HG03469 (cell line): ENCODE measurements at regions not wholly inside any gene's neighbourhood (a gene's known extent, or its start where the extent isn't known, plus 50 kb on each side); places are given as distances from the start of the nearest gene placed in this dataset.
"Not testable (repeated sequence)": the region's sequence is repeated elsewhere in the genome, so short reads cannot be mapped to it uniquely, and the experiment has no call there.

Experiments
- ATAC-seq: cut with Tn5 transposase; IDR thresholded peaks from one replicate; pipeline ENCODE4 v1.9.1; 2021; ENCODE audit warnings: mild to moderate bottlenecking, moderate library complexity, moderate number of reproducible peaks; ENCODE audit not compliant: unreplicated experiment

- ATAC-seq: no peak
Observed at GRCh38 chr11:100528872-100529416, 158.1 kb upstream of the ARHGAP42 start.

- ATAC-seq: not testable (repeated sequence)
Observed at GRCh38 chr11:100531290-100531689, 155.8 kb upstream of the ARHGAP42 start.

GRCh38 chr11:100536979-100537378 is 150.1 kb upstream of the ARHGAP42 start:
- ATAC-seq: no peak

- ATAC-seq: no peak
Observed at GRCh38 chr11:100543386-100543785, 143.7 kb upstream of the ARHGAP42 start.

GRCh38 chr11:100545556-100545955 is 141.5 kb upstream of the ARHGAP42 start:
- no peak for ATAC-seq

GRCh38 chr11:100545970-100546369 is 141.1 kb upstream of the ARHGAP42 start:
- ATAC-seq: no peak

GRCh38 chr11:100546714-100547113 is 140.4 kb upstream of the ARHGAP42 start:
- no peak for ATAC-seq

GRCh38 chr11:100550298-100550697 is 136.8 kb upstream of the ARHGAP42 start:
- ATAC-seq: no peak

GRCh38 chr11:100550912-100551632 is 136.0 kb upstream of the ARHGAP42 start:
- no peak for ATAC-seq

- no peak for ATAC-seq
Observed at GRCh38 chr11:100555931-100556330, 131.2 kb upstream of the ARHGAP42 start.

- no peak for ATAC-seq
Observed at GRCh38 chr11:100556781-100557180, 130.3 kb upstream of the ARHGAP42 start.

- ATAC-seq: no peak
Observed at GRCh38 chr11:100557830-100558611, 129.1 kb upstream of the ARHGAP42 start.

GRCh38 chr11:100560606-100561005 is 126.5 kb upstream of the ARHGAP42 start:
- ATAC-seq: no peak

GRCh38 chr11:100561323-100561722 is 125.8 kb upstream of the ARHGAP42 start:
- ATAC-seq: no peak

GRCh38 chr11:100562128-100562527 is 125.0 kb upstream of the ARHGAP42 start:
- no peak for ATAC-seq

GRCh38 chr11:100563541-100564280 is 123.4 kb upstream of the ARHGAP42 start:
- no peak for ATAC-seq

- ATAC-seq: no peak
Observed at GRCh38 chr11:100573911-100574513, 113.1 kb upstream of the ARHGAP42 start.

GRCh38 chr11:100574894-100575769 is 112.0 kb upstream of the ARHGAP42 start:
- no peak for ATAC-seq

GRCh38 chr11:100575860-100576717 is 111.0 kb upstream of the ARHGAP42 start:
- ATAC-seq: peak; percentile 81
